ENCODE measurements at regions not wholly inside any gene's neighbourhood (a gene's known extent, or its start where the extent isn't known, plus 50 kb on each side); places are given as distances from the start of the nearest gene placed in this dataset.
"Not testable (repeated sequence)": the region's sequence is repeated elsewhere in the genome, so short reads cannot be mapped to it uniquely, and the experiment has no call there.

- H3K36me3 ChIP-seq = no peaks in the 10 kb centered on the region
- no peaks in the 10 kb centered on the region for H3K27me3 ChIP-seq
- TF ChIP-seq POLR2A (IDR thresholded peaks at IDR 0.05) = no peak
- no peak for TF ChIP-seq CTCF (IDR thresholded peaks at IDR 0.05)
- H3K4me3 ChIP-seq = no peak overlapping the region
- no peaks in the 10 kb centered on the region for H3K4me1 ChIP-seq
- H3K9me3 ChIP-seq = no peaks in the 10 kb centered on the region
- DNase-seq = no peak
- H3K27ac ChIP-seq = no peak overlapping the region
Observed at GRCh38 chr13:59439776-59440428, 723.8 kb downstream of the DIAPH3 start.

- H3K36me3 ChIP-seq, H3K27ac ChIP-seq, H3K27me3 ChIP-seq, H3K4me3 ChIP-seq, DNase-seq, H3K9me3 ChIP-seq, H3K4me1 ChIP-seq: not testable (repeated sequence)
Observed at GRCh38 chr13:59441068-59441467, 722.7 kb downstream of the DIAPH3 start.

- no peaks in the 10 kb centered on the region for H3K36me3 ChIP-seq
- H3K4me3 ChIP-seq = no peak overlapping the region
- H3K27ac ChIP-seq = no peak overlapping the region
- no peaks in the 10 kb centered on the region for H3K4me1 ChIP-seq
- H3K9me3 ChIP-seq = no peaks in the 10 kb centered on the region
- DNase-seq = no peak
- TF ChIP-seq CTCF (IDR thresholded peaks at IDR 0.05) = no peak
- TF ChIP-seq POLR2A (IDR thresholded peaks at IDR 0.05) = no peak
- no peaks in the 10 kb centered on the region for H3K27me3 ChIP-seq
Observed at GRCh38 chr13:59441596-59442280, 722.0 kb downstream of the DIAPH3 start.

- Histone ChIP-seq H3K36me3 (no peaks in the 10 kb centered on the region), H3K4me1 (no peaks in the 10 kb centered on the region), H3K27me3 (no peaks in the 10 kb centered on the region), H3K9me3 (no peaks in the 10 kb centered on the region), H3K4me3 (no peak overlapping the region), H3K27ac (no peak overlapping the region)
- TF ChIP-seq CTCF (IDR thresholded peaks at IDR 0.05) (no peak), POLR2A (IDR thresholded peaks at IDR 0.05) (no peak)
- no peak for DNase-seq
Observed at GRCh38 chr13:59442461-59442860, 721.3 kb downstream of the DIAPH3 start.

GRCh38 chr13:59442944-59443486, 720.7 kb downstream of the DIAPH3 start:
- TF ChIP-seq POLR2A (IDR thresholded peaks at IDR 0.05) (no peak), CTCF (IDR thresholded peaks at IDR 0.05) (no peak)
- Histone ChIP-seq H3K27ac (no peak overlapping the region), H3K4me1 (no peaks in the 10 kb centered on the region), H3K36me3 (no peaks in the 10 kb centered on the region), H3K27me3 (no peaks in the 10 kb centered on the region), H3K9me3 (no peaks in the 10 kb centered on the region), H3K4me3 (no peak overlapping the region)
- no peak for DNase-seq

GRCh38 chr13:59444210-59444857, 719.4 kb downstream of the DIAPH3 start:
- no peak overlapping the region for H3K27ac ChIP-seq

More at GRCh38 chr13:59444210-59444857, 719.4 kb downstream of the DIAPH3 start:
- TF ChIP-seq CTCF (IDR thresholded peaks at IDR 0.05) (no peak), POLR2A (IDR thresholded peaks at IDR 0.05) (no peak)
- Histone ChIP-seq H3K4me1 (no peaks in the 10 kb centered on the region), H3K4me3 (no peak overlapping the region), H3K36me3 (no peaks in the 10 kb centered on the region), H3K9me3 (no peaks in the 10 kb centered on the region), H3K27me3 (no peaks in the 10 kb centered on the region)
- DNase-seq = no peak

Measured in Peyer's patch (tissue), 4 donors.